GM23338 (cell line): ENCODE measurements at regions not wholly inside any gene's neighbourhood (a gene's known extent, or its start where the extent isn't known, plus 50 kb on each side); places are given as distances from the start of the nearest gene placed in this dataset.

Experiments
- ATAC-seq: fragments of 200-7000 bp; cut with Tn5 transposase; 3 replicates; pipeline ENCODE4 v1.9.1; 2020
- DNase-seq: peaks from one replicate; pipeline ENCODE4 v3.0.0-alpha.2; 2015; ENCODE audit warnings: low spot score
- H2AFZ ChIP-seq: fragments of 200-600 bp; sonication (generic); 2 replicates; pipeline ENCODE4 v1.8.0; 2016; ENCODE audit warnings: antibody characterized with exemption, mild to moderate bottlenecking, moderate library complexity
- H3F3A ChIP-seq: fragments of 200-600 bp; sonication (generic); replicated peaks from 2 replicates; pipeline ENCODE4 v1.8.0; 2017; ENCODE audit warnings: antibody characterized with exemption, mixed run types, low read depth
- H3K27ac ChIP-seq: fragments of 200-600 bp; sonication (generic); 2 replicates; pipeline ENCODE4 v1.6.1; 2016; ENCODE audit warnings: low read depth
- H3K27me3 ChIP-seq: fragments of 200-600 bp; sonication (generic); 2 replicates; pipeline ENCODE4 v1.8.0; 2016; ENCODE audit warnings: mild to moderate bottlenecking, mixed run types, moderate library complexity; ENCODE audit not compliant: insufficient read depth
- H3K36me3 ChIP-seq: fragments of 200-600 bp; sonication (generic); 2 replicates; pipeline ENCODE4 v1.8.0; 2016; ENCODE audit warnings: mild to moderate bottlenecking; ENCODE audit not compliant: insufficient read depth
- H3K4me1 ChIP-seq: fragments of 200-600 bp; sonication (generic); 2 replicates; pipeline ENCODE4 v1.8.0; 2016; ENCODE audit warnings: mild to moderate bottlenecking, moderate library complexity; ENCODE audit not compliant: insufficient read depth
- H3K4me2 ChIP-seq: fragments of 200-600 bp; sonication (generic); 2 replicates; pipeline ENCODE4 v1.7.1; 2017; ENCODE audit warnings: mixed run types
- H3K4me3 ChIP-seq: fragments of 200-600 bp; sonication (generic); 2 replicates; pipeline ENCODE4 v1.6.1; 2016; ENCODE audit warnings: mixed run types
- H3K79me2 ChIP-seq: fragments of 200-600 bp; sonication (generic); replicated peaks from 2 replicates; pipeline ENCODE4 v1.8.0; 2017; ENCODE audit warnings: mild to moderate bottlenecking; ENCODE audit not compliant: insufficient read depth
- H3K9me2 ChIP-seq: fragments of 200-600 bp; sonication (generic); 2 replicates; pipeline ENCODE4 v1.8.0; 2017; ENCODE audit not compliant: insufficient read depth
- H4K20me1 ChIP-seq: fragments of 200-600 bp; sonication (generic); replicated peaks from 2 replicates; pipeline ENCODE4 v1.8.0; 2017; ENCODE audit warnings: mild to moderate bottlenecking; ENCODE audit not compliant: insufficient read depth
- H3K27ac Mint-ChIP-seq: 2 replicates; pipeline ENCODE4 v1.8.0; 2020; ENCODE audit warnings: inconsistent platforms, mild to moderate bottlenecking, moderate library complexity, mixed read lengths
- H3K27me3 Mint-ChIP-seq: 3 replicates; pipeline ENCODE4 v1.8.0; 2022; ENCODE audit warnings: low read depth, mild to moderate bottlenecking, moderate library complexity, mixed read lengths, inconsistent platforms; ENCODE audit not compliant: insufficient read depth, poor library complexity
- H3K36me3 Mint-ChIP-seq: 3 replicates; pipeline ENCODE4 v1.8.0; 2021; ENCODE audit warnings: low read depth, mild to moderate bottlenecking, inconsistent platforms, moderate library complexity, mixed read lengths
- H3K4me1 Mint-ChIP-seq: 3 replicates; pipeline ENCODE4 v1.8.0; 2020; ENCODE audit warnings: mild to moderate bottlenecking, inconsistent platforms, mixed read lengths
- H3K4me3 Mint-ChIP-seq: 3 replicates; pipeline ENCODE4 v1.8.0; 2021; ENCODE audit warnings: moderate library complexity, mild to moderate bottlenecking, inconsistent platforms, mixed read lengths
- H3K9me3 Mint-ChIP-seq: 3 replicates; pipeline ENCODE4 v1.8.0; 2020; ENCODE audit warnings: moderate library complexity, mild to moderate bottlenecking, inconsistent platforms, mixed read lengths
- CREB1 ChIP-seq: fragments of 250-450 bp; sonication (Bioruptor Pico); IDR thresholded peaks from 2 replicates; pipeline ENCODE4 v1.5.0; 2020; ENCODE audit warnings: low read depth, mild to moderate bottlenecking, moderate library complexity
- CTCF ChIP-seq, 2 experiments: fragments of 200-600 bp in 1 of 2; sonication (generic) in 1 of 2; conservative IDR thresholded peaks; 2 replicates each; pipeline versions ENCODE4 v1.5.1 to v1.6.1; 2016 to 2017; ENCODE audit warnings: antibody characterized with exemption in 2 of 2, low read depth in 2 of 2, mild to moderate bottlenecking in 2 of 2, moderate library complexity in 1 of 2
- ETS1 ChIP-seq: IDR thresholded peaks from 2 replicates; pipeline ENCODE4 v1.6.1; 2016; ENCODE audit warnings: antibody characterized with exemption
- EZH2 ChIP-seq: fragments of 200-600 bp; sonication (generic); IDR thresholded peaks from one replicate; pipeline ENCODE4 v1.8.0; 2017; ENCODE audit warnings: antibody characterized with exemption, mild to moderate bottlenecking, low read depth; ENCODE audit not compliant: unreplicated experiment
- JUNB ChIP-seq: IDR thresholded peaks from one replicate; pipeline ENCODE4 v1.6.1; 2016; ENCODE audit warnings: antibody characterized with exemption; ENCODE audit not compliant: unreplicated experiment
- NANOG ChIP-seq: IDR thresholded peaks from 2 replicates; pipeline ENCODE4 v1.6.1; 2016; ENCODE audit warnings: antibody characterized with exemption, borderline replicate concordance
- POLR2AphosphoS5 ChIP-seq: IDR thresholded peaks from 2 replicates; pipeline ENCODE4 v1.6.1; 2016; ENCODE audit warnings: antibody characterized with exemption, low read depth
- STAT1 ChIP-seq: IDR thresholded peaks from one replicate; pipeline ENCODE4 v1.6.1; 2016; ENCODE audit warnings: antibody characterized with exemption; ENCODE audit not compliant: unreplicated experiment
- ZNF114 ChIP-seq: fragments of 250-450 bp; sonication (Bioruptor Pico); IDR thresholded peaks from 2 replicates; pipeline ENCODE4 v1.5.0; 2020; ENCODE audit warnings: mild to moderate bottlenecking, moderate library complexity
- ZNF331 ChIP-seq: fragments of 250-450 bp; sonication (Bioruptor Pico); IDR thresholded peaks from 2 replicates; pipeline ENCODE4 v1.5.0; 2020; ENCODE audit warnings: low read depth, mild to moderate bottlenecking, moderate library complexity
- ZNF462 ChIP-seq: fragments of 250-450 bp; sonication (Bioruptor Pico); IDR thresholded peaks from 2 replicates; pipeline ENCODE4 v1.5.0; 2020; ENCODE audit warnings: mild to moderate bottlenecking, moderate library complexity

GRCh38 chr1:82755671-82756070 lies 954.9 kb downstream of the ADGRL2 start:
- H3K4me1 Mint-ChIP-seq: peaks cover 14% of the 10 kb centered on the region
- no peaks in the 10 kb centered on the region for H3K9me3 Mint-ChIP-seq
- ATAC-seq: no peak

GRCh38 chr1:82755191-82755590 lies 954.5 kb downstream of the ADGRL2 start:
- Mint-ChIP-seq H3K36me3 (no peaks in the 10 kb centered on the region), H3K4me3 (no peak overlapping the region), H3K27ac (no peak overlapping the region), H3K4me1 (peaks cover 11% of the 10 kb centered on the region), H3K9me3 (no peaks in the 10 kb centered on the region), H3K27me3 (peaks cover under 1% of the 10 kb centered on the region)
- no peak overlapping the region for H3K4me2 ChIP-seq
- ATAC-seq: no peak
- H3K27ac ChIP-seq: no peak overlapping the region
- no peaks in the 10 kb centered on the region for H3F3A ChIP-seq
- no peaks in the 10 kb centered on the region for H3K36me3 ChIP-seq
- H2AFZ ChIP-seq: no peak overlapping the region
- H3K9me2 ChIP-seq: no peaks in the 10 kb centered on the region
- H3K4me3 ChIP-seq: no peak overlapping the region
- H3K27me3 ChIP-seq: no peaks in the 10 kb centered on the region
- no peaks in the 10 kb centered on the region for H3K79me2 ChIP-seq
- H4K20me1 ChIP-seq: no peaks in the 10 kb centered on the region
- DNase-seq: no peak
- H3K4me1 ChIP-seq: peaks cover 4% of the 10 kb centered on the region
- TF ChIP-seq POLR2AphosphoS5 (no peak), JUNB (no peak), NANOG (no peak), CTCF (conservative IDR thresholded peaks at IDR 0.05; ENCODE audit: low read depth in 2 of 2) (no peak), EZH2 (no peak), ETS1 (no peak), CREB1 (CRISPR knock-in tag) (no peak), ZNF114 (no peak), ZNF462 (CRISPR knock-in tag) (no peak), ZNF331 (CRISPR knock-in tag) (no peak), STAT1 (no peak)

More at GRCh38 chr1:82755671-82756070, 954.9 kb downstream of the ADGRL2 start:
- no peak for TF ChIP-seq ETS1
- Histone ChIP-seq H3K9me2 (no peaks in the 10 kb centered on the region), H3K4me1 (peaks cover 8% of the 10 kb centered on the region), H3K27me3 (no peaks in the 10 kb centered on the region), H3K36me3 (no peaks in the 10 kb centered on the region), H3K27ac (no peak overlapping the region), H4K20me1 (no peaks in the 10 kb centered on the region), H3K4me2 (no peak overlapping the region), H3K4me3 (no peak overlapping the region), H2AFZ (no peak overlapping the region), H3F3A (no peaks in the 10 kb centered on the region), H3K79me2 (no peaks in the 10 kb centered on the region)
- no peak overlapping the region for H3K4me3 Mint-ChIP-seq
- H3K27ac Mint-ChIP-seq: no peak overlapping the region
- peaks cover 2% of the 10 kb centered on the region for H3K27me3 Mint-ChIP-seq
- no peak for DNase-seq
- H3K36me3 Mint-ChIP-seq: no peaks in the 10 kb centered on the region
